GM18519 (cell line): ENCODE measurements at regions not wholly inside any gene's neighbourhood (a gene's known extent, or its start where the extent isn't known, plus 50 kb on each side); places are given as distances from the start of the nearest gene placed in this dataset.

Experiments
- ATAC-seq: cut with Tn5 transposase; IDR thresholded peaks from one replicate; pipeline ENCODE4 v1.9.1; 2021; ENCODE audit warnings: mild to moderate bottlenecking, moderate library complexity; ENCODE audit not compliant: unreplicated experiment, low FRiP score

- ATAC-seq: no peak
These were observed 76.3 kb downstream of the PSMG1 start for GRCh38 chr21:39106881-39107462.

- no peak for ATAC-seq
These were observed 77.4 kb downstream of the PSMG1 start for GRCh38 chr21:39105836-39106235.

GRCh38 chr21:39105341-39105765, 77.9 kb downstream of the PSMG1 start:
- ATAC-seq: no peak

- ATAC-seq: no peak
These were observed 78.3 kb downstream of the PSMG1 start for GRCh38 chr21:39104911-39105310.

GRCh38 chr21:39103689-39104088, 79.6 kb downstream of the PSMG1 start:
- no peak for ATAC-seq

GRCh38 chr21:39099859-39100258, 83.4 kb downstream of the PSMG1 start:
- ATAC-seq: no peak

GRCh38 chr21:39098696-39099200, 84.5 kb downstream of the PSMG1 start:
- ATAC-seq: no peak

- no peak for ATAC-seq
These were observed 85.3 kb downstream of the PSMG1 start for GRCh38 chr21:39097981-39098380.

GRCh38 chr21:39097335-39097861, 85.9 kb downstream of the PSMG1 start:
- ATAC-seq: no peak

GRCh38 chr21:39096754-39097153, 86.5 kb downstream of the PSMG1 start:
- ATAC-seq: no peak

- ATAC-seq: no peak
These were observed 87.6 kb downstream of the PSMG1 start for GRCh38 chr21:39095681-39096080.

GRCh38 chr21:39094847-39095579, 88.2 kb downstream of the PSMG1 start:
- no peak for ATAC-seq

- no peak for ATAC-seq
These were observed 89.0 kb downstream of the PSMG1 start for GRCh38 chr21:39094087-39094780.

GRCh38 chr21:39093526-39093925, 89.7 kb downstream of the PSMG1 start:
- no peak for ATAC-seq

- no peak for ATAC-seq
These were observed 94.3 kb downstream of the PSMG1 start for GRCh38 chr21:39088831-39089380.

- no peak for ATAC-seq
These were observed 95.2 kb downstream of the PSMG1 start for GRCh38 chr21:39088031-39088370.

GRCh38 chr21:39087238-39088030, 95.8 kb downstream of the PSMG1 start:
- no peak for ATAC-seq

- no peak for ATAC-seq
These were observed 96.7 kb downstream of the PSMG1 start for GRCh38 chr21:39086547-39086946.

- no peak for ATAC-seq
These were observed 97.3 kb downstream of the PSMG1 start for GRCh38 chr21:39085843-39086405.
